CD4-positive, alpha-beta T cell treated with Interleukin-15 for 4 hours (primary cell): ENCODE measurements at regions not wholly inside any gene's neighbourhood (a gene's known extent, or its start where the extent isn't known, plus 50 kb on each side); places are given as distances from the start of the nearest gene placed in this dataset.

Experiments used
- DNase-seq: peaks from one replicate; pipeline ENCODE4 v3.0.0-alpha.2; 2020; ENCODE audit warnings: low spot score

DNA sequence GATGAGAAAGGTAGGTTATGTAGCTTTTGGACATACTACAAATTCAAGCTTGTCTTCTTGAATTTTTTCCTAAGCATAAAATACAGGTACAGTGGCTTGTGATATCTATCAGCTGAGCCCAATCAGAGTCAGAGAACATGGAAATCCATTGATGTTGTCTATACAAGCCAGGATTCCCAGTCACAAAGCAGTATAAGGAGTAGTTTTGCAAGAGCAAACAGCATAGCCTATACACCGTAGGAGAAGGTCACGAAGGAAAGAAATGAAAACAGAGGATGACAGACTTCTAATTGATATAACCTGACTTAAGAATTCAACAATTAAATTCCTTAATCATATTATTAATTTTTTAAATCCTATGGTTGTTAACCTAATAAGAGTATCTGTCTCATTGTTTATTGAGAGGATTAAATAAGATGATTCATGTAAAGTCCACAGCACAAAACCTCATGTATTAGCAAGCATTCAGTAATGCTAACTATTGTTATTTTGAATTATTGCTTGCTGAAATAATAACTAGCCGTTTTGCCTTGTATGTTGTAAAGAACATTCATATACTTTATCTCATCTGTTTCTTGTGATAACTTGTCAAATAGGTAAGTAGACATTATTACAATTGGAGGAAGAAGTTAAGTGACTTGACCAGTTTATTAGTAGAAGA, 276.6 kb upstream of the ZPLD1 start:
- no peak for DNase-seq

DNA sequence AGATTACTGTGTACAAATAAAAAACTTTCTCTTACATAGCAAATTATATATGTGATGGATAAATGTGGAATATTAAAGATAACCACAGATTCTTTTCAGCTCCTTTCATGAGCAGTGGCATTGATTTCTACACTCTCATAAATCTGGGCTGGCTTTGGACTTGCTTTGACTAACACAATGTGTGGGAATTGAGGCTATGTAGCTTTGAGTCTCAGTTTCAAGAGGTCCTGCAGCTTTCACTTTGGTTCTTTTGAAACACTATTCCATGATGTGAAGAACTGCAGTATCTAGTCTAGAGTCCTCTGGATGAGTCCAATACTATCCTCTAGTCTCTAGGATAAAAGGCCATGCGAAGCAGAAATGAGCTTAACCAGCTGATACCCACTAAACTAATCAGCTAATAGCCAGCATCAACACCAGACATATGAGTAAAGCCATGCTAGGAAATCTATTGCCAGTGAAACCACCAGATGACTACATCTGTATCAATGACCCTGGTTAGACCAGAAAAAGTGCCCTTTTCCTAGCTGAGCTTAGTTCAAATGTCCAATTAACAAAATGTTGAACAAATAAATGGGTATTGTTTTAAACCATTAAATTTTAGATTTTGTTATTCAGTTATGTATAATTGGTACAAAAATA, 274.9 kb upstream of the ZPLD1 start:
- DNase-seq = no peak

DNA sequence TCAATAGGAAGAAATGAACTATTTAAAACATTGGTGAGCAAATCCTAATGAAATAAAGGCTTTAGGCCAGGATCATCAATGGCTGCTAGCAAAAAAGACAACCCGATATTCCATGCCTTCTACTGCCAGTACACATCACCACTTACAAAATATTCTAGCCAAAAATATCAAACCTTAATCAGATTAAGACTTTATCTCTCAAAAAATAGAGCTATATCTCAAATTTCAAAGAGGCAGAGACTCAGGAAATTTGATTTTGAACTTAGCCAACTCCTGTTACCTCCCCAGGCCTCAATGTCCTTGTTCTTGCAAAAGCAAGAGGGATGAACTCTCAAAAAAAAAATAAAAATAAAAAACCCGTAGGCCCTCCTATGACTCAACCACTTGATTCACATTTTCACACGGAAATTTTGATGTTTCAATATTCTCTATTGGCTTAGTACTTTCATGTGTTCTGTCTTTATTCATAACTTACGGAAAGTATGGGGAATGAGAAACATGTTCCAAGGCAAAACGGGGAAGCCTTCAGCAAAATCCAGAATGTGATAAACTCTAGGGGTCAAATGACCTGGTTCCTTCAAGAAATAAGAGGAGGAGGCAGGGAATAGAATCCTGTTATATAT, 273.3 kb upstream of the ZPLD1 start:
- DNase-seq = no peak

DNA sequence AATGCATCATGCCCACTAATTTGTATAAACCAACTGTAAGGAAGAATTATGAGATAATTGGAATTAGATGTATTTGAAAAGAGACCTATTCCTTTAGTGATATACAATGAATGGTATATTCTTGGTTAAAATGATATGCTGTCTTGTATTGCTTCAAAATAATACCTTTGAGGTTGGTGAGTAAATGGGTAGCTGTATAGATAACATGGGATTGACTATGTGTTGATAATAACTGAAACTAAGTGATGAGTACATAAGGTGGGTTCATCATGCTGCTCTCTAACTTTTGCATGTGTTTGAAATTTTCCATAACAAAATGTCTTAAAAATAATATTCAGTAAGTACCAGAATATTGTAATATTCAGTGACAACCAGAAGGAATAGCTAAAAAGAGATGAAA, 272.6 kb upstream of the ZPLD1 start:
- DNase-seq = no peak

DNA sequence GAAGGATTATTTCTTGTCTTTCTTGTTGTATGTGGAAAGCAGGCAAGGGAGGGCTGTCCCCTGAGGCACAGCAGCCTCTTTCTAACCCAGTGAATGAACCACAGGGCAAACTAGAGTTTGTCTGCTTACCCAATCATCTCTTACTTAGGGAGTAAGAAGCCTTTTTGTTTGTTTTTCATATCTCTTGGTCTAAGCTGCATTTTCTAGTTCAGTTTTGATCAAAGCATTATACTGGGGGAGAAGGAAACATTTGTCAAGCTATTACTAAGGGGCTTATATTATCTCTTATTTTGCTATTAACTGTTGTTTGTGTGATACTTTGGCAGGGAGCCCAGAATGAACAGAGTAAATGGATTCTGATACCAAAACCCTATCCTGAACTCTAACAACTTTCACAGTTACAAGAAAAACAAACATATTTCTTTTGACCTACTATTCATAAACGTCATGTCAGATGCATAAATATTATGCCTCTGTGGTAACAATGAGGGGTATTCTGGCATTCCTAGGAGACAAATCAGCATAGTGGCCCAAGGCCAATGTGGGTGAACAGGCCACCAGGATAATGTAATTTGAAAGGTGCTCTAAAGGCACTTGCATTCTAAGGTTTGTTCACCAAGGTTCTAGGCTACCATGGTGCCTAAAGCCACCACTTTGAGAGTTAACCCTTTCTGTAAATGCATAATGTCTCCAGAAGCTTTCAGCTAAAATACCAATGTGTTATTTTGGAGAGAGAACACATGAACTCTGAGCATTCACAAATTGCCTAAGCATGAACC, 271.6 kb upstream of the ZPLD1 start:
- no peak for DNase-seq

DNA sequence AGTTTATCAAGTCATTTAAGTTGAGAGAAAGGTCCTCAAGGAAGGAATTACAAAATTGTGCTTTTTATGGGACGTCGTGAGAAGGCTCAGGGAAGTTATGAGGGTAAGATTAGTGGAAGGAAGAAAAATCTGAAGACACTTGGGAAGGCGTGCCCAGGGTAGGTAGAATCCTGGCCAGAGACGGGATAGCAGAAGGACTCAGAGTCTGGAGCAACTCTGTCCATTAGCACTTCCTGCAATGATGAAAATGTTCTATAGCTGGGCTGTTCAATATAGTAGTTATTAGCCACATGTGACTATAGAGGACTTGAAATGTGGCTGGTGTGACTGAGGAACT, 271.0 kb upstream of the ZPLD1 start:
- DNase-seq = no peak

DNA sequence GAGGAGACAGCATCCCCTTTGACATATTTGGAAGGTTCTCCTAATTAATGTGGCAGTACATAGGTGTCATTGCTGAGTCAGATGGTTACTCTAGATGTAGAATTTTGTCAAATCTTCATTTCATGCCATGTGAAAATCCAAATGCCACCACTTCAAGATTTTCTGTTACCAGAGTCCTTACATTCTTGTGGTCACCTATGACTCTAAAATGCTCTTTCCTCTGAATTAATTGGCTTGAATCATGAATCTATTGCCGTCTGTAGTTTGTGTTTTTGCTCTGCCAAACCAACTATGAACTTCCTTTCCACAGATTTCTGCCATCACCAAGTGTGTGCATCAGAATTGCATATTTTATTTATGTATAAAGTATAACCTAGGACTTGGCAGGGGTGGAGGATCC, 269.4 kb upstream of the ZPLD1 start:
- no peak for DNase-seq

GRCh38 chr3:102169915-102170479, 264.8 kb upstream of the ZPLD1 start:
- no peak for DNase-seq

DNA sequence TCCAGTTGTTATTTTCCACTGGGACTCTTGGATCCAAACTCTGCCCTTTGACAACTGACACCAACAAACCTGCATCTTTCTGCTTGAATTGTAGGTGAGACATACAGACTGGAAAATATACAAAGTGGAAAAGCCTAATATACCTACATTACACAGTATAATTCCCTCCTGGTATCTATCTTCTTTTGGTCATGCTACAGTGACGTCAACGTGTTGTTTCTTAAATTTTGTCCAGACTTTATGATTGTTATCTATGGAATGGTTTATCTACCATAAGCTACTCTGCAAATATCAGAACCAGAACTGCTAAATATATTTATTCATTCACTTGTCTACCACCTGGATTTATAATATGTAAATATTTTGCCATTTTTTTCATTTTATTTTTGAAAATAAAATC, 264.3 kb upstream of the ZPLD1 start:
- DNase-seq = no peak

DNA sequence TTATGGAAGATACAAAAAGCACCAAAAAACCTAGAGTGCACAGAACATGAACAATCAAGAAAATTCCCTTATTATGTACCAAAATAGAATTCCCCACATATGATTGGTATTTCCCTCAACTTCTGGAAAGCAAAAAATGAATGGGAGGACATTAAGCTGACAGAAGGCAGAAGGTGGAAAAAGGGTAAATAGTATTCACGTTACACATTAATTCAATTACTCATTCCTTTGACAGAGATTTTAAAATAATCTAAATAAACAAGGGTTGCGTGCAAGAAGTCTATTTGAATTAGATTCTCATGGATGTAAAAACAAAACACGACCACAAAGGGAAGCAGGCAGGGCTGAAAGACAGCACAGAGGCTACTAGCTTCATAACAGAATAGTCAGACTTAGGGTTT, 260.5 kb upstream of the ZPLD1 start:
- no peak for DNase-seq

GRCh38 chr3:102174832-102175374, 259.9 kb upstream of the ZPLD1 start:
- no peak for DNase-seq

DNA sequence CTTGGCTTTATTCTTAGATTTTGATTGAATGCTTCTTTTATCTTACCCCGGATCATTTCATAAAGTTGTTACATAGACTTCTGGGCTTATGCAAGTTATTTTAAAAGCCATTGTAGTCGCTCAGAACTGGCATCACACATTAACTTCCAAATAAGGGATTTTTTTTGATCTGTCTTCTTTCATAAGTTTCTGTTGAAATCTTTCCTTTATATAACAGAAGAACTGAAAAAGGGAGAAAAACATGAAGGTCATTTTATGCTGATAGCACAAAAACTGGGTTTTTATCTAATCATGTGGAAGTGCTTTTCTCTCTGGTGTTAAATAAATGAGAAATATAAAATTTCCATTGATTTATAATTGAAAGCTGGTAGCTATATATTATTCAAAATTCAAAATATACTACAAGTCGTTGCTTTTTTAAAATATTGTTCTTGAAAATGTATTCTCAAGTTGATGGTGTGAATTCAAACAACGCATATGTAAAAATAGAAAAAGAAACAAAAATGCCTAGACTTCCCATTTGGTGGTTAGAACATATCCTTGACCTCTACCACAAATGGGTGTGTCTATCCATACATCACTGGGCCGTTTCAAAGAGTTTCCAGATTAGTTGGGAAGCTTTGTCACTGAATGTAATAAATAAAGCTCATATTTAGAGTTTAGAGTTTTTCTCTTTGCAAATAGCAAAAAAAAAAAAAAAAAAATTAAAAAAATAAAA, 258.3 kb upstream of the ZPLD1 start:
- DNase-seq = no peak

- no peak for DNase-seq
Measured at GRCh38 chr3:102177075-102177755, 257.6 kb upstream of the ZPLD1 start.

GRCh38 chr3:102178817-102179216, 256.0 kb upstream of the ZPLD1 start:
- DNase-seq = no peak

- DNase-seq = no peak
Measured at GRCh38 chr3:102179326-102180177, 255.3 kb upstream of the ZPLD1 start.

GRCh38 chr3:102180280-102180931, 254.4 kb upstream of the ZPLD1 start:
- no peak for DNase-seq

DNA sequence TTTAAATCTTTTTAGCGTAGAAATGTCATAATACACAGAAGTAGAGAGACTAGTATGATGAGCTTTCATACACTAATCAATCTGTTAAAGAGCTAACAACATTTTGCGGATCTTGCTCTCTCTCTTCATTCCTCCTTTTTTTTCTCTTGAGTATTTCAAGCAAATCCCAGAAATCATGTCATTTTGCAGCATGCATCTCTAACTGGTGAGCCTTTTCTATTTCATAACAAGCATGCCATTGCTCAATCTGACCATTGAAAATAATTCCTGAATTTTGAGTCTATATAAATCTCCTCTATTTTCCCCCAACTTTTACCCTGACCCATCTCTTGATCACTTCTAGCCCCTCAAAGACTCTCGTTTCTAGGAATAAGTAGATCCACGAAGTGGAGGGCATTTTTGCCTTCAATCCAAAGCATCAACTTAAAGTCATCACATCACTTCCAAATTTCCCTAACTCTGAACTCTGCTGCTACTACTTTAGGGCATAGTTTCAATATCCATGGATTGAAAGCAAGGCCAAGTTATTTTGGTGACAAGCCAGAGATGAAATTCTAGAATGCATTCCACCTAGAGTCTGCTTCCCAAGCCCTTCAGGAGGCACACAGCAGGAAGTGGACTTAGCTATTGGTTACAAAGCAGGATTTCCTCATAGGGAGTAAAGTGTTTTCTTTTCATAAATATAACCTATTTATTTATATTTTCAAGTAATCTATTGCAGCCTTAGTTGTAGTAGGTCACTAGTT, 253.5 kb upstream of the ZPLD1 start:
- no peak for DNase-seq

- no peak for DNase-seq
Measured at GRCh38 chr3:102182162-102182561, 252.7 kb upstream of the ZPLD1 start.

DNA sequence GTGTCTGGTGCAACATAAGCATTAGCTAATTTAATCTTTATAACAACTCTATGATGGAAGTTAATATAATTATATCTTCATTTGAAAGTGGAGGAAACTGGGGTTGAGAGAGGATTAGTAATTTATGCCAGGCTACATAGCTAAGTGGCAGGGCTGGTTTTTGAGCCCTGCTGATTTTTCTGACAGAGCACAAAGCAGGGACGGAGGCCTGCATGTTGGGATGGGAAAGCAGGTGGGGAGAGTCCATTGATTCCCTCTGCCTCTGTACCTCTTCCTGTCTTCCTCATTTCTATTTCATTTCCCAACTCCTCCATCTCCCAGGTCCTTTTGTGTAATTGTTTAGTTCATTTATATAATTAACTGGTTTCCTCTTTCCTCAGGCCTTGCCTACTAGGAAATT, 251.6 kb upstream of the ZPLD1 start:
- DNase-seq = no peak
